HG02885 (cell line): ENCODE measurements at regions not wholly inside any gene's neighbourhood (a gene's known extent, or its start where the extent isn't known, plus 50 kb on each side); places are given as distances from the start of the nearest gene placed in this dataset.
"Not testable (repeated sequence)": the region's sequence is repeated elsewhere in the genome, so short reads cannot be mapped to it uniquely, and the experiment has no call there.

Experiments used
- ATAC-seq: cut with Tn5 transposase; IDR thresholded peaks from one replicate; pipeline ENCODE4 v1.9.1; 2021; ENCODE audit warnings: mild to moderate bottlenecking; ENCODE audit not compliant: unreplicated experiment, poor library complexity

- ATAC-seq = no peak
Observed at GRCh38 chr22:33971561-33971961, 51.3 kb upstream of the LARGE1 start.

GRCh38 chr22:33975841-33976240 lies 55.6 kb upstream of the LARGE1 start:
- ATAC-seq = no peak

- ATAC-seq = no peak
Observed at GRCh38 chr22:33983558-33983957, 63.3 kb upstream of the LARGE1 start.

GRCh38 chr22:33984211-33984610 lies 63.9 kb upstream of the LARGE1 start:
- ATAC-seq = no peak

GRCh38 chr22:33984656-33985285 lies 64.5 kb upstream of the LARGE1 start:
- ATAC-seq = no peak

- ATAC-seq = no peak
Observed at GRCh38 chr22:33985506-33985905, 65.2 kb upstream of the LARGE1 start.

- no peak for ATAC-seq
Observed at GRCh38 chr22:33986167-33986771, 66.0 kb upstream of the LARGE1 start.

- ATAC-seq = no peak
Observed at GRCh38 chr22:33986954-33987353, 66.7 kb upstream of the LARGE1 start.

- ATAC-seq = not testable (repeated sequence)
Observed at GRCh38 chr22:33989263-33989662, 69.0 kb upstream of the LARGE1 start.

- ATAC-seq = no peak
Observed at GRCh38 chr22:33991620-33992019, 71.3 kb upstream of the LARGE1 start.

GRCh38 chr22:33996824-33997223 lies 76.5 kb upstream of the LARGE1 start:
- no peak for ATAC-seq

- ATAC-seq = no peak
Observed at GRCh38 chr22:34000879-34001526, 80.7 kb upstream of the LARGE1 start.

- no peak for ATAC-seq
Observed at GRCh38 chr22:34001701-34002466, 81.6 kb upstream of the LARGE1 start.

GRCh38 chr22:34004058-34004457 lies 83.8 kb upstream of the LARGE1 start:
- ATAC-seq = no peak

GRCh38 chr22:34010259-34010658 lies 90.0 kb upstream of the LARGE1 start:
- ATAC-seq = no peak

GRCh38 chr22:34015642-34016041 lies 95.4 kb upstream of the LARGE1 start:
- ATAC-seq = no peak

- ATAC-seq = no peak
Observed at GRCh38 chr22:34017205-34017604, 96.9 kb upstream of the LARGE1 start.

- no peak for ATAC-seq
Observed at GRCh38 chr22:34019190-34019845, 99.0 kb upstream of the LARGE1 start.

GRCh38 chr22:34035209-34035608 lies 114.9 kb upstream of the LARGE1 start:
- no peak for ATAC-seq

- ATAC-seq = no peak
Observed at GRCh38 chr22:34036931-34037330, 116.7 kb upstream of the LARGE1 start.
